Left cardiac atrium (tissue), 4 donors: ENCODE measurements at regions not wholly inside any gene's neighbourhood (a gene's known extent, or its start where the extent isn't known, plus 50 kb on each side); places are given as distances from the start of the nearest gene placed in this dataset.
"Not testable (repeated sequence)": the region's sequence is repeated elsewhere in the genome, so short reads cannot be mapped to it uniquely, and the experiment has no call there.

Experiments used
- ATAC-seq, 2 donors: fragments of 200-7000 bp; cut with Tn5 transposase; one replicate each; pipeline ENCODE4 v1.9.1; 2020; ENCODE audit warnings: mild to moderate bottlenecking in 2 of 2, moderate library complexity in 2 of 2
- DNase-seq: peaks from one replicate; pipeline ENCODE4 v3.0.0-alpha.2; 2020
- intact Hi-C, 2 donors: fragments of 100-400 bp; cut with DNase I; formaldehyde crosslinking; loops; one replicate each; pipeline versions ENCODE4 v1.14.1 to v1.15.1; 2022 to 2023
- donor health status: DM: no; HTN: yes; CAD: no.
- donor health status: DM: no; HTN: yes; CAD: no; lungs with severe emphysema.
- donor health status: DM: yes; HTN: yes; CAD: no.
- donor health status: Dilated cardiomyopathy.

GRCh38 chr1:85520826-85521820 is 56.2 kb upstream of the DDAH1 start:
- intact Hi-C loops, DNase-seq: not testable (repeated sequence)
- ATAC-seq: peak in 1 of 2 donors; percentile 46

GRCh38 chr1:85522458-85522857 is 57.5 kb upstream of the DDAH1 start:
- ATAC-seq: not testable (repeated sequence)

DNA sequence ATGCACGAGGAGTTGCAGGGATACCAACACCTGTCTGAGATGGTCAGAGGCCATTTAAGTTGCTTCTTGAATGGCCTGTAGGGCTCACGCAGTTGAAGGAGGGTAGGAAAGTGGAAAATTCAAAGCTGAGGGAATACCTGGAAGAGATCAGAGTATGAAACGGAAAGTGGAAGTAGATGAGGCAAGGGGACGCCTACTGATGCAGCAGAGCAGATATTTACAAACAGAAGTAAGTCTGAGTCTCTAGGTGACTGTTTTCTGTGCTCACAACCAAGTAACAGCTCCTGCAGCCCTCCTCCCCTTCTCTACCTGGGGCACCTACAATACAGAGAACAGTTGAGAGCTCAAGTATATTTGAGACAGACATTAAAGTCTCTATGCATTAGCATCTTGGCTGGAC is 57.5 kb upstream of the CCN1 start:
- intact Hi-C loops, DNase-seq, ATAC-seq: not testable (repeated sequence)

More at GRCh38 chr1:85522458-85522857, 57.5 kb upstream of the DDAH1 start:
- DNase-seq, intact Hi-C loops: not testable (repeated sequence)

- ATAC-seq: peak; percentile 62
- intact Hi-C loops, DNase-seq: not testable (repeated sequence)
These were observed 56.2 kb upstream of the CCN1 start for GRCh38 chr1:85524281-85524886.

DNA sequence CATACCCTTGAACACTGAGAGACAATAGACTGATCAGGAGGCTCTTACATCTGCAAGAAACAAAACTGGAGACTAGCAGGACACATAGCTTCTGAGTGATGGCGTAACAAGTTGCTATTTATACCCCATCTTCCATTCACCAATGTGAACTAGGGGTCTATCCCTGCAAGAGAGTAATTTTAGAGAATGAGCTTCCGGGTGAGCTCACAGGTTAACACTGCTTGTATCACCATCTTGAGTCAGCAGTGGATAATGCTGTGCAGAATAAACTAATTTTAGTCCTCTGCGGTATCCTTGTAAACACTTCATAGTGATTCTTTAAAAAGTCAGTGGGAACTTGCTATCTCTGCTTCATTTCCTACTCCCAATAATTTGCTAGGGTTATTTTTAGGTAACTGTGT is 55.0 kb upstream of the CCN1 start:
- ATAC-seq: peak; percentile 76 to 78
- intact Hi-C loops, DNase-seq: not testable (repeated sequence)

- DNase-seq, intact Hi-C loops: not testable (repeated sequence)
- ATAC-seq: peak in 1 of 2 donors; percentile 17
These were observed 54.3 kb upstream of the CCN1 start for GRCh38 chr1:85526216-85526615.

DNA sequence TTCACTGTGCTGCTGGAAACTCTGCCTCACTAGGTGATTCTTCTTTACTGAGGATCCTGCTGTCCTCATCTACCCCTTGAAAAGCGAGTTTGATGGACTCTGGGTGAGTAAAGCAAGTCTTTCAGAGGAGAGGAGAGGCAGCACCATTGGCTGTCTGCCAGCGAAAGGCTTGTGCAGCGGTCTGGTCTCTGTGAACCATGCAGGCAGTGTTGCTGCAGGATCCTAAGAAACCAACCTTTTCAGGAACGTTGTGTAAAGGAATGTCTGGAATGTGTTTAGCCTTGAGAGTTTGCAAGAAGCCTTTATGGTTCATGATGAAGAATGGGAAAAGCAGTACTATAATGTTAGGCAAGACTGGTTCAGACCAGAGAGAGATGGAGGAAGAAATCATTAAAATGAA is 53.4 kb upstream of the CCN1 start:
- ATAC-seq (peak; percentile 60 to 67), DNase-seq (peak; percentile 77)
- intact Hi-C loops: not testable (repeated sequence)
